ENCODE measurements at regions not wholly inside any gene's neighbourhood (a gene's known extent, or its start where the extent isn't known, plus 50 kb on each side); places are given as distances from the start of the nearest gene placed in this dataset.
A peak's percentile ranks its signal among the peaks of the same experiment; 100 is the strongest.
"Not testable (repeated sequence)": the region's sequence is repeated elsewhere in the genome, so short reads cannot be mapped to it uniquely, and the experiment has no call there.

- DNase-seq: peak in 1 of 3 donors; percentile 3
Measured at GRCh38 chr4:29051381-29051965, 1668.7 kb upstream of the PCDH7 start.

- DNase-seq: no peak
Measured at GRCh38 chr4:29052266-29052665, 1667.9 kb upstream of the PCDH7 start.

- no peak for DNase-seq
Measured at GRCh38 chr4:29058531-29058930, 1661.6 kb upstream of the PCDH7 start.

GRCh38 chr4:29066861-29067260, 1653.3 kb upstream of the PCDH7 start:
- no peak for DNase-seq

GRCh38 chr4:29073571-29073970, 1646.6 kb upstream of the PCDH7 start:
- no peak for DNase-seq

GRCh38 chr4:29075366-29075765, 1644.8 kb upstream of the PCDH7 start:
- DNase-seq: no peak

GRCh38 chr4:29079260-29079659, 1640.9 kb upstream of the PCDH7 start:
- no peak for DNase-seq

- DNase-seq: no peak
Measured at GRCh38 chr4:29081234-29081955, 1638.8 kb upstream of the PCDH7 start.

- DNase-seq: no peak
Measured at GRCh38 chr4:29082684-29083083, 1637.5 kb upstream of the PCDH7 start.

- no peak for DNase-seq
Measured at GRCh38 chr4:29085748-29086147, 1634.4 kb upstream of the PCDH7 start.

GRCh38 chr4:29104694-29105093, 1615.5 kb upstream of the PCDH7 start:
- no peak for DNase-seq

GRCh38 chr4:29113960-29114359, 1606.2 kb upstream of the PCDH7 start:
- no peak for DNase-seq

- DNase-seq: not testable (repeated sequence)
Measured at GRCh38 chr4:29117231-29117722, 1602.9 kb upstream of the PCDH7 start.

- no peak for DNase-seq
Measured at GRCh38 chr4:29121586-29121985, 1598.6 kb upstream of the PCDH7 start.

GRCh38 chr4:29128810-29129209, 1591.4 kb upstream of the PCDH7 start:
- DNase-seq: no peak

GRCh38 chr4:29131304-29131703, 1588.9 kb upstream of the PCDH7 start:
- DNase-seq: no peak

GRCh38 chr4:29142708-29143107, 1577.5 kb upstream of the PCDH7 start:
- DNase-seq: no peak

GRCh38 chr4:29151584-29151983, 1568.6 kb upstream of the PCDH7 start:
- no peak for DNase-seq

GRCh38 chr4:29153642-29154041, 1566.5 kb upstream of the PCDH7 start:
- no peak for DNase-seq

GRCh38 chr4:29175291-29175690, 1544.9 kb upstream of the PCDH7 start:
- DNase-seq: no peak

- DNase-seq: no peak
Measured at GRCh38 chr4:29199025-29199424, 1521.1 kb upstream of the PCDH7 start.

- DNase-seq: no peak
Measured at GRCh38 chr4:29199485-29199884, 1520.7 kb upstream of the PCDH7 start.

GRCh38 chr4:29213020-29213419, 1507.1 kb upstream of the PCDH7 start:
- DNase-seq: no peak

- DNase-seq: no peak
Measured at GRCh38 chr4:29220761-29221160, 1499.4 kb upstream of the PCDH7 start.

- no peak for DNase-seq
Measured at GRCh38 chr4:29224911-29225310, 1495.3 kb upstream of the PCDH7 start.

Data from suppressor macrophage treated with lipopolysaccharide for 1 hour (primary cell).